ENCODE measurements at regions not wholly inside any gene's neighbourhood (a gene's known extent, or its start where the extent isn't known, plus 50 kb on each side); places are given as distances from the start of the nearest gene placed in this dataset.

GRCh38 chr10:7084280-7085005 lies 326.4 kb downstream of the SFMBT2 start:
- Histone ChIP-seq H3K27ac (no peak overlapping the region), H3K27me3 (no peaks in the 10 kb centered on the region), H3K36me3 (no peaks in the 10 kb centered on the region), H3K4me1 (peaks cover 0 to 19% (median 5%) of the 10 kb centered on the region in 4 donors), H3K4me3 (no peak overlapping the region), H3K9me3 (no peaks in the 10 kb centered on the region)
- WGBS, 2 donors, result 58% methylated on average over 9 of the region's 9 CpGs
- TF ChIP-seq CTCF (IDR thresholded peaks at IDR 0.05), result no peak
- TF ChIP-seq POLR2A (IDR thresholded peaks at IDR 0.05), result no peak
- no peak for TF ChIP-seq EP300 (IDR thresholded peaks at IDR 0.05)
- no peak for DNase-seq (ENCODE audit: low spot score in 2 of 2)

GRCh38 chr10:7082967-7083366 lies 327.9 kb downstream of the SFMBT2 start:
- no peak for DNase-seq (ENCODE audit: low spot score in 2 of 2)
- 58 to 71% methylated on average over 4 of the region's 4 CpGs for WGBS, 2 donors

GRCh38 chr10:7077880-7078279 lies 333.0 kb downstream of the SFMBT2 start:
- Histone ChIP-seq H3K36me3 (no peaks in the 10 kb centered on the region), H3K27ac (no peak overlapping the region), H3K27me3 (no peaks in the 10 kb centered on the region), H3K4me1 (peaks cover 0 to 12% (median 0%) of the 10 kb centered on the region in 4 donors), H3K9me3 (no peaks in the 10 kb centered on the region), H3K4me3 (no peak overlapping the region)
- TF ChIP-seq CTCF (IDR thresholded peaks at IDR 0.05) (no peak), POLR2A (IDR thresholded peaks at IDR 0.05) (no peak), EP300 (IDR thresholded peaks at IDR 0.05) (no peak)
- WGBS, 2 donors, result 54 to 79% methylated on average over 5 of the region's 5 CpGs
- DNase-seq (ENCODE audit: low spot score in 2 of 2), result no peak

More at GRCh38 chr10:7082967-7083366, 327.9 kb downstream of the SFMBT2 start:
- no peak overlapping the region for H3K27ac ChIP-seq
- no peaks in the 10 kb centered on the region for H3K27me3 ChIP-seq
- TF ChIP-seq POLR2A (IDR thresholded peaks at IDR 0.05) (no peak), EP300 (IDR thresholded peaks at IDR 0.05) (no peak), CTCF (IDR thresholded peaks at IDR 0.05) (no peak)
- no peak overlapping the region for H3K4me3 ChIP-seq
- H3K4me1 ChIP-seq, result peaks cover 0 to 19% (median 5%) of the 10 kb centered on the region in 4 donors
- H3K36me3 ChIP-seq, result no peaks in the 10 kb centered on the region
- H3K9me3 ChIP-seq, result no peaks in the 10 kb centered on the region

GRCh38 chr10:7075851-7076250 lies 335.0 kb downstream of the SFMBT2 start:
- TF ChIP-seq CTCF (IDR thresholded peaks at IDR 0.05), result no peak
- no peak for TF ChIP-seq POLR2A (IDR thresholded peaks at IDR 0.05)
- TF ChIP-seq EP300 (IDR thresholded peaks at IDR 0.05), result no peak
- 53 to 57% methylated on average over 7 of the region's 7 CpGs for WGBS, 2 donors
- Histone ChIP-seq H3K36me3 (no peaks in the 10 kb centered on the region), H3K27ac (no peak overlapping the region), H3K9me3 (peaks cover 0 to 8% (median 0%) of the 10 kb centered on the region in 4 donors), H3K27me3 (no peaks in the 10 kb centered on the region), H3K4me3 (no peak overlapping the region), H3K4me1 (peaks cover 0 to 12% (median 0%) of the 10 kb centered on the region in 4 donors)
- DNase-seq (ENCODE audit: low spot score in 2 of 2), result no peak

- 58 to 75% methylated on average over 5 of the region's 5 CpGs for WGBS, 2 donors
- Histone ChIP-seq H3K4me1 (peaks cover 0 to 12% (median 0%) of the 10 kb centered on the region in 4 donors), H3K9me3 (peaks cover 0 to 8% (median 0%) of the 10 kb centered on the region in 4 donors), H3K27me3 (no peaks in the 10 kb centered on the region), H3K4me3 (no peak overlapping the region), H3K27ac (no peak overlapping the region), H3K36me3 (no peaks in the 10 kb centered on the region)
- TF ChIP-seq CTCF (IDR thresholded peaks at IDR 0.05), result no peak
- no peak for TF ChIP-seq POLR2A (IDR thresholded peaks at IDR 0.05)
- no peak for TF ChIP-seq EP300 (IDR thresholded peaks at IDR 0.05)
- peak in 1 of 2 donors; percentile 34 for DNase-seq (ENCODE audit: low spot score in 2 of 2)
Observed at GRCh38 chr10:7075110-7075509, 335.7 kb downstream of the SFMBT2 start.
